SHP77 treated with DMSO at 0.1 percent for 48 hours (cell line): ENCODE measurements at regions not wholly inside any gene's neighbourhood (a gene's known extent, or its start where the extent isn't known, plus 50 kb on each side); places are given as distances from the start of the nearest gene placed in this dataset.
A peak's percentile ranks its signal among the peaks of the same experiment; 100 is the strongest.

Experiments
- DNase-seq: peaks from one replicate; lab custom pipeline; 2025; lab: John Stamatoyannopoulos, UW

DNA sequence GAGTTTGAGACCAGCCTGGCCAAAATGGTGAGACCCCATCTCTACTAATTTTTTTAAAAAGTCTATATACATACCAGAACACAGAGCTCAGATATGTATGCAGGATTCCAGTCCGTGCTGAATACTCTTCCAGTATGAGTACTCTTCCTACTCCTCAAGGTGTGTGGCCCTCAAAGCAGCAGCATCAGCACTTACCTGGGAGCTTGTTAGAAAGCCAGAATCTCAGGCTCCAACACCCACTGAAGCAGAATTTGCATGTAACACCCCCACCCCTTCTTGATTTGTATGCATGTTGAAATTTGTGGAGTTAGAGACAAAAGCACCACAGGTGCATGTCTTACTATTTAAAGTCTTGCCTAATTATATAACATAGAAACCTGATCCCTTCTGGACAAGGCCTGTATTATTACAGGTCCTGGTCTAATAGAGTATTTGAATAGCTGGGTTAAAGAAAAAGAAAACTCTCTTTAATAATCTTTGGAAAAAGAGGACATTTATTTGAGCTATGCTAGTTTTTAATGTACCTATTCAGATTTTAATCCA lies 50.3 kb upstream of the NFE2L2 start:
- DNase-seq = no peak

DNA sequence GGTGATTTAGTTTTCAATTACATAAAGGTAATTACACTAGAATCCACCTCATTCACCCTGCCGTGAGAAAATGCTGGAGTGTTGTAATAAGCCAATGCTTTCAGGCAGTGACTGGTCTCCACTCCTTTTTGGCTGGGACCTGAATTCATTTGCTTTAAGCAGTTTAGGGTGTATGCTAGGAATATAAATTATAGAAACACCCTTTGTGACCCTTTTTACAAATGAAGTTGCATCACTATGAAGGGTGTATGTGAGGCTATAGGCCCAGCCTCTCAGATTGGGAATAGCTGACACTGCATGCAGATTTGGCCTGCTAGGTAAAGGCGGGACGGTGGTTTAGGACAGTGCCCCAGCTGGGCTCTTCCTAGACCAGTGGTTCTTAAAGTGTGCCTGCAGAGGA lies 50.8 kb upstream of the NFE2L2 start:
- no peak for DNase-seq

- no peak for DNase-seq
These were observed 52.2 kb upstream of the NFE2L2 start for GRCh38 chr2:177316756-177317155.

DNA sequence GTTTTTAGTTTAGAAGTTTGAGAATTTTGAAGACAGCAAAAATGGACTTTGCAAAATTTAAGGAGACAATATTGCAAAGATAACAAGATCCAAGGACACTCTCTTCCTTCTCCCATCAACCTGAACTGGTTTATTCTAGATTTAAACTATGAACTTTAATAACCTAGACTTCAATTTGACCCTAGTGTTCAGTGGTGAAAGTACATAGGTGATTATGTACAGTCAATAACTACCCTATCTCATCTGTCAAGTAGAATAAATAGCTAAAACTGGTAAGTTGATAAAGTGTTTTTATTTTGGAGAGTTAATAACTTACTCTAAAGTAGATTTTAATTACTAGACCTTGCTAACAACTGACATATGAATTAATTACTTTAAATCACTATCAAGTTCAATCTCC lies 52.9 kb upstream of the NFE2L2 start:
- DNase-seq = no peak

- DNase-seq = no peak
These were observed 53.3 kb upstream of the NFE2L2 start for GRCh38 chr2:177317857-177318256.

GRCh38 chr2:177318613-177319012 lies 54.1 kb upstream of the NFE2L2 start:
- no peak for DNase-seq

DNA sequence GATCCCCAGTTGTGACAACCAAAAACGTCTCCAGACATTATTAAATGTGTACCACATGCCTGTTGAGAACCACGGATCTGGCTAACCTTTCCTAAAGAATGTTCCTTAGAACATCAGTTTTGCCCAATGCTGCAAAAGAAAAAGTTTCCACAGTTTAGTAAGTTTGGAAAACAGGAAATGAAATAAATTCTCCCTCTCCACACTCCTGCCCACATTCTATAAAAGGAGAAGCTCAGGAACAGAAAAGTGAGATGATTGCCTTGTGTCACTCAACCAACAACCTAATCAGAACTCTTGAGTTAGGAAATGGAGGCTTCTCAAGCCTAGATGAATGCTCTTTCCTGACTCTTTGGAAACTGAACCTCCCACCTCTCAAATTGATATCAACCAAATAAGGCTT lies 56.1 kb upstream of the NFE2L2 start:
- DNase-seq = no peak

DNA sequence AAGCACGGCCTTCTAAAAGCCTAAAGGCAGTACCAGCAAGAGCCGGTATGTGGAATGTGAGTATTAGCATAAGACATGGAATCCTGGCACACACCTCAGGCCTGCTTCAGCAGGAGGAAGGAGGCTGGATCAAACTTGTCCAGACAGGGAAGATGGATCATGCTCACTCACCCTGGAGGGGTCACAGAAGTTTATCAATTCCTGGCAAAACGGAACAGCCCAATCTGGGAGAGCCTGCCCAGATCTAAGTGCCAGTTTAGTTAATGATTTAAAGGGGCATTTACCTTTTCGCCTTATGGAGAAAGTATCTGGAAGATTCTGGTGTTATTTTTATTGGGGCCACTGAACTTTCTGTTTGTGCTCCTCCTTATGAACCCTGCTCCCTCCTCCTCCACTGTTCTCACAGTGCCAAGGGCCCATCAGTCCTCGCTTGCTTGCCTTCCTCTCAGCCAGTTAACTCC lies 58.3 kb upstream of the NFE2L2 start:
- DNase-seq = no peak

DNA sequence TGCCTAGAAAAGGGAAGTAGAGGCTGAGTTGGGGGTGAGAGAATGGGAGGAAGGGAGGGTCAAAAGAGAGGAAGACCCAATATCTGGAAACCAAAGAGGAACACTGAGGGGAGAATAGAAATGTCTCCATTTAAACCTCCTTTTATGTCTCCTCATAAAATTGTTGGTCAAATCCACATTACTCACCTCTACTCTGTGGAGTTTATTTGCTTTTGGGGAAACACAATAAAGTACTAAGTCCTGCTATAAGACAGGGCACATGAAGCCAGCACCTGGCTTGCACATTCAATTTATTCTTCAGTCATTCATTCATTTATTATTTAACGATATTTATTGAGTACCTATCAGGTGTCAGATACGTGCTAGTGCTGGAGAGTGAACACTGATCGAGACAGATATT lies 60.3 kb upstream of the NFE2L2 start:
- DNase-seq = no peak

GRCh38 chr2:177325554-177325953 lies 61.0 kb upstream of the NFE2L2 start:
- no peak for DNase-seq

GRCh38 chr2:177326005-177326404 lies 61.5 kb upstream of the NFE2L2 start:
- no peak for DNase-seq

- DNase-seq = no peak
These were observed 62.1 kb upstream of the NFE2L2 start for GRCh38 chr2:177326591-177326990.

DNA sequence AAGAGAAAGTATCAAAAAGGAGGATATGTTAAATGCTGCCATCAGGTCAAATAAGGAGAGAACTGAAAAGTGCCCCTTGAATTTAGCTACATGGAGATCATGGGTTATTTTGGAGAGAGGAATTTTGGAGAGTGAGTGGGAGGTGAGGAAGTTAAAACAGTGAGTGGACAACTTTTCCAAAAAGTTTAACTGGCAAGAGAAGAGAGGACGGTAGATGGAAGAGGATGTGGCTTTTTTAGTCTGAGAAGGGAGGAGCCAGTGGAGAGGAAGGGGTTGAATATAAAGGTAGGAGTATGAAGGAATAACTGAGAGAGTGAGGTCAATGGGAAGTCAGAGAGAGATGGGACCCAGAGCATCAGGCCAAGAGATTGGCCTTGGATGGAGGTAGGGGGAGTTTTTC lies 62.5 kb upstream of the NFE2L2 start:
- DNase-seq = no peak

GRCh38 chr2:177328056-177328455 lies 63.5 kb upstream of the NFE2L2 start:
- no peak for DNase-seq

DNA sequence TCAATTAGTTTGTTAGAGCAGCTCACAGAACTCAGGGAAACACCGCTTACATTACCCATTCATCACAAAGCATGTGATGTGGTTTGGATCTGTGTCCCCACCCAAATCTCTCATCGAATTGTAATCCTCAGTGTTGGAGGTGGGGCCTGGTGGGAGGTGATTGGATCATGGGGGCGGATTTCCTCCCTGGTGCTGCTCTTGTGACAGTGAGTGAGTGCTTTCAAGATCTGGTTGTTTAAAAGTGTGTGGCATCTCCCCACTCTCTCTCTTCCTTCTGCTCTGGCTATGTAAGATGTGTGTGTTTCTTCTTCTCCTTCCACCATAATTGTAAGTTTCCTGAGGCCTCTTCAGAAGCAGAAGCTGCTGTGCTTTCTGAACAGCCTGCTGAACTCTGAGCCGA lies 63.5 kb upstream of the AGPS start:
- no peak for DNase-seq

DNA sequence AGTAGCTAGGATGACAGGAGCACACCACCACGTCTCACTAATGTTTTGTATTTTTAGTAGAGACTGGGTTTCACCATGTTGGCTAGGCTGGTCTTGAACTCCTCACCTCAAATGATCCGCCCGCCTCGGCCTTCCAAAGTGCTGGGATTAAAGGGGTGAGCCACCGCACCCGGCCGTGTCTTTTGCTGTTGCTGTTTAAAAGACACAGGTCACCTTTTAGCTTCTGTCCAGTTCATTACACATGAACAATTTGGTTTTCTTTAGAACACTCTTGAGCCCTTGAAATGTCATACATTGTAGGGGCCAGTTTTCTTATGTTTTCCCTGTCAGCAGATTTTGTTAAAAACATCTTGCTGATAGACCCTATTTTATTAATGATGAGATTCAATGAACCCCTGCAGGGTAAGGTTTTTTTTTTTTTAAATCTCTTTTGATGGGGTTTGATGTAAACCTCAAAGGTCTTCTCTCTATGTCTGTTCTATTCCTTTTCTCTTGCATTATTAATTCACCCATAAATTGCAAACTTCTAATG lies 61.0 kb upstream of the AGPS start:
- no peak for DNase-seq

GRCh38 chr2:177332026-177332991 lies 60.3 kb upstream of the AGPS start:
- peak; percentile 8 for DNase-seq

DNA sequence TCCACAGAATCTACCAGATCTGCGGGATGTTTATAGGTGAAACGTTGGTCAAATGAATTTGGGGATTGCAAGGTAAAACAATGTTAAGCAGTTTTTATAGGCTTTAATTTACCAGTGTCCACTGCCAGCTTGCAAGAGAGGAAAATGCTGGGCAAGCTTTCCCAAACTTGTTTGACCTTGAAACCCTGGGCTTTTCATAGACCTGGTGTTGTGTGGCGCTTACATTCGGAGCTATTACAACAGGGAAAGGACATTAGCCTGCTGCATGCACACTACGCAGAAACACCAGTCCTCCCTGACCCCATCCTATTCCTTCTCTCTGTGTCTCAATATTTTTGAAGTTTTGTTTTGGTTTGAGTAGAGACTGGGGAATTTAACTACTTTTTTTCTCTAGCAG lies 59.6 kb upstream of the AGPS start:
- no peak for DNase-seq

DNA sequence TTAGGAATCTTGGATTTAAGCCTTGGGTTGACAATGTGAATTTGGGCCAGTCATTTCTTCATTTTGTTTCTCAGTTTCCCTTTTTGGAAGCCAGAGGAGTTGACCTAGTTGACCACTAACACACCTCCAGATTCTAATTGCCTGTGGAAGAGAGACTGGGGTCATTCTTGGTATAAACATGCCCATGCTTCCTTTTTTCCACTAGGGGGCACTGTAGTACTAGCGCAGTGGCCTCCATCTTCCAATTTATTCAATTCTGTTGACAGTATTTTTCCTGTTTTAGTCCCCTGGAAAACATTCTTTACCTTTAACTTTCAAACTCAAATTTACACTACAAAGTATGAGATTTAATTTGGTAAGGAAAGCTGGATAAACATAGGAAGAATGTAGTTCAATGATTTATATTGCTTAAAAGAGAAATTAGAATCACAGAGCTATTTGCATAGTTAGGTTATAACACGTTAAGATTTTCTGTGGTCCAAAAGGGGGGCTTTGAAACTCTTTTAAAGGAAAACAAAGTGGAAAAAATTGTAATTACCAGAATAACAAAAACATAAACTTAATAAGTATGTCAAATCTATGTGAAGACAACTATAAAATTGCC lies 57.5 kb upstream of the AGPS start:
- DNase-seq = no peak

GRCh38 chr2:177335917-177336450 lies 56.6 kb upstream of the AGPS start:
- DNase-seq = no peak

DNA sequence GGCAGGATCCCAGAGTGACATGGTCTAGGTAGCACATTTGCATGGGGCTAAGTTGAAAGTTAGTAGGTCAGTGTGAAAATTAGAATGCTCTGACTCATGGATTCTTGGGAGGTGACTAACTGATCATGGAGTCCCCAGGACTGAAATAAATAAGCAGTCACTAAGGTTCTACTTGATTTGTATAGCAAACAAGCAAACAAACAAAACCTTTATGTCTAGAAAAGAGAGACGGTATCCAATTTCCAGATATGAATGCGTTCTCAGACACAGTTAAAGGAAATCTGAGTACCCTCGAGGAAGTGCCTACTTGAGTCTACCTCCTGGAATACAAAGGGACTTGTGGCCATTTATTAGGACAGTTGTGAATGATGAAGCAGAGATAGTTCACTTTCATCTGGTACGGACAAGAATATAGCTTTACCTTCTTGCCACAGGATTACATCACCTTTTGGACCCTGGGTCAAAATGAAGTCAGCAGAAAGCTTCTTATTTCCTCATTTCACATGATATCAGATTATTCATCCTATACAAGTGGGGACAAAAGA lies 54.3 kb upstream of the AGPS start:
- DNase-seq = no peak

- no peak for DNase-seq
These were observed 52.4 kb upstream of the AGPS start for GRCh38 chr2:177340158-177340557.
